HG03159 (cell line): ENCODE measurements at regions not wholly inside any gene's neighbourhood (a gene's known extent, or its start where the extent isn't known, plus 50 kb on each side); places are given as distances from the start of the nearest gene placed in this dataset.

Experiments used
- ATAC-seq: cut with Tn5 transposase; IDR thresholded peaks from one replicate; pipeline ENCODE4 v1.9.1; 2021; ENCODE audit warnings: mild to moderate bottlenecking, moderate library complexity; ENCODE audit not compliant: unreplicated experiment

- ATAC-seq: no peak
Measured at GRCh38 chr2:64848363-64848762, 140.8 kb upstream of the SLC1A4 start.

- ATAC-seq: no peak
Measured at GRCh38 chr2:64848945-64849344, 140.3 kb upstream of the SLC1A4 start.

- no peak for ATAC-seq
Measured at GRCh38 chr2:64850642-64851041, 138.6 kb upstream of the SLC1A4 start.

GRCh38 chr2:64852771-64853241 is 136.4 kb upstream of the SLC1A4 start:
- no peak for ATAC-seq

- no peak for ATAC-seq
Measured at GRCh38 chr2:64853306-64853705, 135.9 kb upstream of the SLC1A4 start.

GRCh38 chr2:64853894-64854293 is 135.3 kb upstream of the SLC1A4 start:
- no peak for ATAC-seq

GRCh38 chr2:64854773-64855237 is 134.4 kb upstream of the SLC1A4 start:
- no peak for ATAC-seq

GRCh38 chr2:64857581-64858471 is 131.4 kb upstream of the SLC1A4 start:
- ATAC-seq: no peak

- ATAC-seq: no peak
Measured at GRCh38 chr2:64858541-64859311, 130.5 kb upstream of the SLC1A4 start.

- ATAC-seq: no peak
Measured at GRCh38 chr2:64859312-64860212, 129.6 kb upstream of the SLC1A4 start.

- ATAC-seq: peak; percentile 34
Measured at GRCh38 chr2:64860276-64860885, 128.8 kb upstream of the SLC1A4 start.

GRCh38 chr2:64860936-64861335 is 128.3 kb upstream of the SLC1A4 start:
- no peak for ATAC-seq

GRCh38 chr2:64861452-64862397 is 127.5 kb upstream of the SLC1A4 start:
- ATAC-seq: no peak

- no peak for ATAC-seq
Measured at GRCh38 chr2:64862623-64863022, 126.6 kb upstream of the SLC1A4 start.

GRCh38 chr2:64863097-64863820 is 125.9 kb upstream of the SLC1A4 start:
- ATAC-seq: no peak

GRCh38 chr2:64865073-64865830 is 123.9 kb upstream of the SLC1A4 start:
- ATAC-seq: peak; percentile 58

GRCh38 chr2:64865831-64866345 is 123.3 kb upstream of the SLC1A4 start:
- no peak for ATAC-seq

GRCh38 chr2:64866797-64867196 is 122.4 kb upstream of the SLC1A4 start:
- no peak for ATAC-seq
